ENCODE measurements at regions not wholly inside any gene's neighbourhood (a gene's known extent, or its start where the extent isn't known, plus 50 kb on each side); places are given as distances from the start of the nearest gene placed in this dataset.

GRCh38 chr12:78672033-78672432 lies 192.5 kb upstream of the SYT1 start:
- Histone ChIP-seq H3K9me2 (replicated peaks; ENCODE audit: insufficient read depth, low read length) (no peaks in the 10 kb centered on the region), H3K36me3 (ENCODE audit: insufficient read depth, low read length) (no peaks in the 10 kb centered on the region), H4K20me1 (ENCODE audit: insufficient read depth, low read depth, low read length) (no peaks in the 10 kb centered on the region), H3K9me3 (ENCODE audit: low read length) (no peaks in the 10 kb centered on the region), H3K4me3 (ENCODE audit: low read length) (no peak overlapping the region), H3K9ac (ENCODE audit: low read length) (no peak overlapping the region), H3K79me2 (ENCODE audit: low read length) (no peaks in the 10 kb centered on the region), H3K4me1 (ENCODE audit: low read length) (no peaks in the 10 kb centered on the region), H2AFZ (ENCODE audit: low read length) (no peak overlapping the region), H3K27ac (ENCODE audit: low read length) (no peak overlapping the region), H3K27me3 (ENCODE audit: low read length) (no peaks in the 10 kb centered on the region), H3K4me2 (ENCODE audit: low read depth, low read length, poor library complexity, severe bottlenecking) (no peak overlapping the region)
- no peak for DNase-seq

GRCh38 chr12:78674311-78675090 lies 190.1 kb upstream of the SYT1 start:
- H3K9ac ChIP-seq (ENCODE audit: low read length) = no peak overlapping the region
- H3K9me3 ChIP-seq (ENCODE audit: low read length) = no peaks in the 10 kb centered on the region
- no peaks in the 10 kb centered on the region for H3K4me1 ChIP-seq (ENCODE audit: low read length)
- H3K27me3 ChIP-seq (ENCODE audit: low read length) = no peaks in the 10 kb centered on the region
- H3K79me2 ChIP-seq (ENCODE audit: low read length) = no peaks in the 10 kb centered on the region
- no peak for DNase-seq
- H4K20me1 ChIP-seq (ENCODE audit: insufficient read depth, low read depth, low read length) = no peaks in the 10 kb centered on the region
- no peak overlapping the region for H3K4me3 ChIP-seq (ENCODE audit: low read length)
- no peaks in the 10 kb centered on the region for H3K36me3 ChIP-seq (ENCODE audit: insufficient read depth, low read length)
- no peak overlapping the region for H2AFZ ChIP-seq (ENCODE audit: low read length)
- H3K4me2 ChIP-seq (ENCODE audit: low read depth, low read length, poor library complexity, severe bottlenecking) = no peak overlapping the region
- H3K27ac ChIP-seq (ENCODE audit: low read length) = no peak overlapping the region
- no peaks in the 10 kb centered on the region for H3K9me2 ChIP-seq (replicated peaks; ENCODE audit: insufficient read depth, low read length)

- Histone ChIP-seq H3K36me3 (ENCODE audit: insufficient read depth, low read length) (no peaks in the 10 kb centered on the region), H3K4me2 (ENCODE audit: low read depth, low read length, poor library complexity, severe bottlenecking) (no peak overlapping the region)
Observed at GRCh38 chr12:78680596-78680995, 184.0 kb upstream of the SYT1 start.

GRCh38 chr12:78683031-78683430 lies 181.5 kb upstream of the SYT1 start:
- Histone ChIP-seq H3K9me3 (ENCODE audit: low read length) (no peaks in the 10 kb centered on the region), H3K9ac (ENCODE audit: low read length) (no peak overlapping the region), H3K4me3 (ENCODE audit: low read length) (no peak overlapping the region), H3K36me3 (ENCODE audit: insufficient read depth, low read length) (no peaks in the 10 kb centered on the region), H3K27me3 (ENCODE audit: low read length) (no peaks in the 10 kb centered on the region), H3K9me2 (replicated peaks; ENCODE audit: insufficient read depth, low read length) (no peaks in the 10 kb centered on the region), H3K4me1 (ENCODE audit: low read length) (no peaks in the 10 kb centered on the region), H2AFZ (ENCODE audit: low read length) (no peak overlapping the region), H3K79me2 (ENCODE audit: low read length) (no peaks in the 10 kb centered on the region), H3K27ac (ENCODE audit: low read length) (no peak overlapping the region), H3K4me2 (ENCODE audit: low read depth, low read length, poor library complexity, severe bottlenecking) (no peak overlapping the region), H4K20me1 (ENCODE audit: insufficient read depth, low read depth, low read length) (no peaks in the 10 kb centered on the region)
- DNase-seq = no peak

More at GRCh38 chr12:78680596-78680995, 184.0 kb upstream of the SYT1 start:
- Histone ChIP-seq H3K4me3 (ENCODE audit: low read length) (no peak overlapping the region), H3K79me2 (ENCODE audit: low read length) (no peaks in the 10 kb centered on the region), H3K9ac (ENCODE audit: low read length) (no peak overlapping the region), H3K9me2 (replicated peaks; ENCODE audit: insufficient read depth, low read length) (no peaks in the 10 kb centered on the region), H4K20me1 (ENCODE audit: insufficient read depth, low read depth, low read length) (no peaks in the 10 kb centered on the region), H3K4me1 (ENCODE audit: low read length) (no peaks in the 10 kb centered on the region), H3K9me3 (ENCODE audit: low read length) (no peaks in the 10 kb centered on the region), H3K27me3 (ENCODE audit: low read length) (no peaks in the 10 kb centered on the region), H2AFZ (ENCODE audit: low read length) (no peak overlapping the region), H3K27ac (ENCODE audit: low read length) (no peak overlapping the region)
- no peak for DNase-seq

- DNase-seq = no peak
- H3K36me3 ChIP-seq (ENCODE audit: insufficient read depth, low read length) = no peaks in the 10 kb centered on the region
Observed at GRCh38 chr12:78683626-78684025, 180.9 kb upstream of the SYT1 start.

GRCh38 chr12:78684419-78684818 lies 180.2 kb upstream of the SYT1 start:
- Histone ChIP-seq H3K4me1 (ENCODE audit: low read length) (no peaks in the 10 kb centered on the region), H4K20me1 (ENCODE audit: insufficient read depth, low read depth, low read length) (no peaks in the 10 kb centered on the region), H3K27me3 (ENCODE audit: low read length) (no peaks in the 10 kb centered on the region), H3K79me2 (ENCODE audit: low read length) (no peaks in the 10 kb centered on the region), H3K9me2 (replicated peaks; ENCODE audit: insufficient read depth, low read length) (no peaks in the 10 kb centered on the region), H3K4me2 (ENCODE audit: low read depth, low read length, poor library complexity, severe bottlenecking) (no peak overlapping the region), H3K36me3 (ENCODE audit: insufficient read depth, low read length) (no peaks in the 10 kb centered on the region), H3K9me3 (ENCODE audit: low read length) (no peaks in the 10 kb centered on the region), H3K9ac (ENCODE audit: low read length) (no peak overlapping the region), H3K4me3 (ENCODE audit: low read length) (no peak overlapping the region), H2AFZ (ENCODE audit: low read length) (no peak overlapping the region), H3K27ac (ENCODE audit: low read length) (no peak overlapping the region)
- no peak for DNase-seq

More at GRCh38 chr12:78683626-78684025, 180.9 kb upstream of the SYT1 start:
- Histone ChIP-seq H3K27ac (ENCODE audit: low read length) (no peak overlapping the region), H4K20me1 (ENCODE audit: insufficient read depth, low read depth, low read length) (no peaks in the 10 kb centered on the region), H3K9me2 (replicated peaks; ENCODE audit: insufficient read depth, low read length) (no peaks in the 10 kb centered on the region), H3K4me3 (ENCODE audit: low read length) (no peak overlapping the region), H3K4me1 (ENCODE audit: low read length) (no peaks in the 10 kb centered on the region), H2AFZ (ENCODE audit: low read length) (no peak overlapping the region), H3K79me2 (ENCODE audit: low read length) (no peaks in the 10 kb centered on the region), H3K9me3 (ENCODE audit: low read length) (no peaks in the 10 kb centered on the region), H3K4me2 (ENCODE audit: low read depth, low read length, poor library complexity, severe bottlenecking) (no peak overlapping the region), H3K27me3 (ENCODE audit: low read length) (no peaks in the 10 kb centered on the region), H3K9ac (ENCODE audit: low read length) (no peak overlapping the region)

- Histone ChIP-seq H2AFZ (ENCODE audit: low read length) (no peak overlapping the region), H3K36me3 (ENCODE audit: insufficient read depth, low read length) (no peaks in the 10 kb centered on the region), H3K4me2 (ENCODE audit: low read depth, low read length, poor library complexity, severe bottlenecking) (no peak overlapping the region), H3K9ac (ENCODE audit: low read length) (no peak overlapping the region), H4K20me1 (ENCODE audit: insufficient read depth, low read depth, low read length) (no peaks in the 10 kb centered on the region), H3K9me3 (ENCODE audit: low read length) (no peaks in the 10 kb centered on the region; the same call in 1 of the 2 replicates), H3K79me2 (ENCODE audit: low read length) (no peaks in the 10 kb centered on the region), H3K4me1 (ENCODE audit: low read length) (no peaks in the 10 kb centered on the region), H3K27ac (ENCODE audit: low read length) (no peak overlapping the region), H3K4me3 (ENCODE audit: low read length) (no peak overlapping the region), H3K9me2 (replicated peaks; ENCODE audit: insufficient read depth, low read length) (no peaks in the 10 kb centered on the region; the same call in 1 of the 2 replicates), H3K27me3 (ENCODE audit: low read length) (no peaks in the 10 kb centered on the region)
- no peak for DNase-seq
Observed at GRCh38 chr12:78695749-78696148, 168.8 kb upstream of the SYT1 start.

- no peaks in the 10 kb centered on the region for H4K20me1 ChIP-seq (ENCODE audit: insufficient read depth, low read depth, low read length)
- H3K4me3 ChIP-seq (ENCODE audit: low read length) = no peak overlapping the region
- H2AFZ ChIP-seq (ENCODE audit: low read length) = no peak overlapping the region
Observed at GRCh38 chr12:78696267-78696666, 168.3 kb upstream of the SYT1 start.

More at GRCh38 chr12:78696267-78696666, 168.3 kb upstream of the SYT1 start:
- Histone ChIP-seq H3K9me2 (replicated peaks; ENCODE audit: insufficient read depth, low read length) (no peaks in the 10 kb centered on the region; the same call in 1 of the 2 replicates), H3K9me3 (ENCODE audit: low read length) (no peaks in the 10 kb centered on the region; the same call in 1 of the 2 replicates), H3K79me2 (ENCODE audit: low read length) (no peaks in the 10 kb centered on the region), H3K4me1 (ENCODE audit: low read length) (no peaks in the 10 kb centered on the region), H3K27me3 (ENCODE audit: low read length) (no peaks in the 10 kb centered on the region), H3K27ac (ENCODE audit: low read length) (no peak overlapping the region), H3K4me2 (ENCODE audit: low read depth, low read length, poor library complexity, severe bottlenecking) (no peak overlapping the region), H3K36me3 (ENCODE audit: insufficient read depth, low read length) (no peaks in the 10 kb centered on the region), H3K9ac (ENCODE audit: low read length) (no peak overlapping the region)
- no peak for DNase-seq

Measured in Karpas-422 (cell line).